SK-N-SH treated with all-trans-retinoic acid at 6 μM for 48 hours (cell line): ENCODE measurements at regions not wholly inside any gene's neighbourhood (a gene's known extent, or its start where the extent isn't known, plus 50 kb on each side); places are given as distances from the start of the nearest gene placed in this dataset.

ENCODE experiments used
- ATAC-seq: fragments of 200-7000 bp; cut with Tn5 transposase; 3 replicates; pipeline ENCODE4 v1.9.1; 2020; ENCODE audit warnings: mild to moderate bottlenecking, moderate library complexity
- ARNTL ChIP-seq: fragments of 450-650 bp; formaldehyde crosslinking; IDR thresholded peaks from 2 replicates; pipeline ENCODE4 v1.5.0; 2020; ENCODE audit warnings: low read depth, mild to moderate bottlenecking, moderate library complexity, borderline replicate concordance
- BACH2 ChIP-seq: fragments of 250-450 bp; sonication (Bioruptor Pico); IDR thresholded peaks from 2 replicates; pipeline ENCODE4 v1.9.0; 2021; ENCODE audit warnings: mild to moderate bottlenecking, borderline replicate concordance
- CREB5 ChIP-seq: fragments of 250-450 bp; sonication (Bioruptor Pico); IDR thresholded peaks from 2 replicates; pipeline ENCODE4 v1.5.1; 2020; ENCODE audit warnings: low read depth, mild to moderate bottlenecking, moderate library complexity
- ESRRG ChIP-seq: fragments of 250-450 bp; sonication (Bioruptor Pico); IDR thresholded peaks from 2 replicates; pipeline ENCODE4 v1.6.1; 2021; ENCODE audit warnings: mild to moderate bottlenecking
- GLIS3 ChIP-seq: fragments of 250-450 bp; sonication (Bioruptor Pico); IDR thresholded peaks from 2 replicates; pipeline ENCODE4 v1.5.0; 2020; ENCODE audit warnings: mild to moderate bottlenecking, moderate library complexity
- ISL1 ChIP-seq: fragments of 250-450 bp; sonication (Bioruptor Pico); IDR thresholded peaks from 2 replicates; pipeline ENCODE4 v2.1.2; 2022; ENCODE audit warnings: mild to moderate bottlenecking, moderate library complexity
- OSR1 ChIP-seq: fragments of 250-450 bp; sonication (Bioruptor Pico); IDR thresholded peaks from 2 replicates; pipeline ENCODE4 v1.8.0; 2022; ENCODE audit warnings: moderate library complexity, mild to moderate bottlenecking, inconsistent platforms
- PATZ1 ChIP-seq: fragments of 250-450 bp; sonication (Bioruptor Pico); IDR thresholded peaks from 2 replicates; pipeline ENCODE4 v1.8.0; 2020; ENCODE audit warnings: mild to moderate bottlenecking, moderate library complexity, borderline replicate concordance
- POU6F1 ChIP-seq: fragments of 250-450 bp; sonication (Bioruptor Pico); IDR thresholded peaks from 2 replicates; pipeline ENCODE4 v1.8.0; 2021; ENCODE audit warnings: low read depth, mild to moderate bottlenecking, moderate library complexity, borderline replicate concordance
- PPARA ChIP-seq: fragments of 250-450 bp; sonication (Bioruptor Pico); IDR thresholded peaks from 2 replicates; pipeline ENCODE4 v1.5.0; 2020; ENCODE audit warnings: mild to moderate bottlenecking, borderline replicate concordance
- RARB ChIP-seq: fragments of 250-450 bp; sonication (Bioruptor Pico); IDR thresholded peaks from 2 replicates; pipeline ENCODE4 v1.8.0; 2021; ENCODE audit warnings: mild to moderate bottlenecking, moderate library complexity
- SNAI2 ChIP-seq: fragments of 250-450 bp; sonication (Bioruptor Pico); IDR thresholded peaks from 2 replicates; pipeline ENCODE4 v1.5.0; 2020; ENCODE audit warnings: mild to moderate bottlenecking, moderate library complexity
- TCF4 ChIP-seq: fragments of 250-450 bp; sonication (Bioruptor Pico); IDR thresholded peaks from 2 replicates; pipeline ENCODE4 v1.8.0; 2021; ENCODE audit warnings: mild to moderate bottlenecking, moderate library complexity, borderline replicate concordance
- TOX ChIP-seq: fragments of 250-450 bp; sonication (Bioruptor Pico); IDR thresholded peaks from 2 replicates; pipeline ENCODE4 v1.8.0; 2021; ENCODE audit warnings: mild to moderate bottlenecking, moderate library complexity, borderline replicate concordance
- TSHZ2 ChIP-seq: fragments of 250-450 bp; sonication (Bioruptor Pico); IDR thresholded peaks from 2 replicates; pipeline ENCODE4 v1.5.0; 2020; ENCODE audit warnings: mild to moderate bottlenecking, moderate library complexity
- ZC3H10 ChIP-seq: fragments of 250-450 bp; sonication (Bioruptor Pico); IDR thresholded peaks from 2 replicates; pipeline ENCODE4 v1.5.1; 2021; ENCODE audit warnings: mild to moderate bottlenecking, moderate library complexity
- ZFP3 ChIP-seq: fragments of 250-450 bp; sonication (Bioruptor Pico); IDR thresholded peaks from 2 replicates; pipeline ENCODE4 v1.5.0; 2020; ENCODE audit warnings: mild to moderate bottlenecking, moderate library complexity
- ZFP30 ChIP-seq: fragments of 450-650 bp; formaldehyde crosslinking; IDR thresholded peaks from 2 replicates; pipeline ENCODE4 v1.5.0; 2022; ENCODE audit warnings: mild to moderate bottlenecking, moderate library complexity
- ZNF565 ChIP-seq: fragments of 450-650 bp; formaldehyde crosslinking; conservative IDR thresholded peaks from 2 replicates; pipeline ENCODE4 v1.5.0; 2020; ENCODE audit warnings: low read depth, mild to moderate bottlenecking, moderate library complexity
- ZNF70 ChIP-seq: fragments of 450-650 bp; formaldehyde crosslinking; IDR thresholded peaks from 2 replicates; pipeline ENCODE4 v1.5.0; 2020; ENCODE audit warnings: mild to moderate bottlenecking, moderate library complexity
- ZNF8 ChIP-seq: fragments of 450-650 bp; formaldehyde crosslinking; IDR thresholded peaks from 2 replicates; pipeline ENCODE4 v1.5.0; 2020; ENCODE audit warnings: mild to moderate bottlenecking, moderate library complexity

- no peak for ATAC-seq
- no peak for TF ChIP-seq ZFP3 (CRISPR knock-in tag)
- no peak for TF ChIP-seq ZC3H10
- no peak for TF ChIP-seq ZFP30
- no peak for TF ChIP-seq ZNF70 (CRISPR knock-in tag)
- no peak for TF ChIP-seq BACH2 (CRISPR knock-in tag)
Measured at GRCh38 chr16:63442246-63442645, 1406.0 kb upstream of the CDH8 start.

GRCh38 chr16:63426275-63426870 lies 1390.1 kb upstream of the CDH8 start:
- TF ChIP-seq ZNF70 (CRISPR knock-in tag) (no peak), GLIS3 (no peak)
- ATAC-seq, result no peak

GRCh38 chr16:63422715-63423114 lies 1386.5 kb upstream of the CDH8 start:
- ATAC-seq, result no peak
- TF ChIP-seq PATZ1 (CRISPR knock-in tag) (no peak), OSR1 (CRISPR knock-in tag) (no peak), ZNF8 (no peak), TCF4 (CRISPR knock-in tag) (no peak), ZNF70 (CRISPR knock-in tag) (no peak), GLIS3 (no peak), SNAI2 (no peak), ARNTL (CRISPR knock-in tag) (no peak), ZFP3 (CRISPR knock-in tag) (no peak), ESRRG (CRISPR knock-in tag) (no peak), BACH2 (CRISPR knock-in tag) (no peak), ZNF565 (no peak), ZFP30 (no peak)

- TF ChIP-seq BACH2 (CRISPR knock-in tag) (no peak), ISL1 (CRISPR knock-in tag) (no peak), ZFP3 (CRISPR knock-in tag) (no peak), ZFP30 (no peak), ZNF565 (no peak), TCF4 (CRISPR knock-in tag) (no peak), PPARA (no peak), PATZ1 (CRISPR knock-in tag) (no peak), ZNF8 (no peak), GLIS3 (no peak), ESRRG (CRISPR knock-in tag) (no peak), ZC3H10 (no peak), OSR1 (CRISPR knock-in tag) (no peak), CREB5 (CRISPR knock-in tag) (no peak), RARB (CRISPR knock-in tag) (no peak), TSHZ2 (CRISPR knock-in tag) (no peak)
- TF ChIP-seq, all 23 proteins: peak for 0
- ATAC-seq, result no peak
Measured at GRCh38 chr16:63416712-63417111, 1380.5 kb upstream of the CDH8 start.

- no peak for ATAC-seq
- TF ChIP-seq ISL1 (CRISPR knock-in tag) (no peak), ESRRG (CRISPR knock-in tag) (no peak), ZFP3 (CRISPR knock-in tag) (no peak), ZNF565 (no peak), ZNF8 (no peak), ZC3H10 (no peak), CREB5 (CRISPR knock-in tag) (no peak), OSR1 (CRISPR knock-in tag) (no peak), PPARA (no peak), TOX (CRISPR knock-in tag) (no peak), ZFP30 (no peak), POU6F1 (CRISPR knock-in tag) (no peak), ARNTL (CRISPR knock-in tag) (no peak), SNAI2 (no peak)
Measured at GRCh38 chr16:63415014-63415413, 1378.8 kb upstream of the CDH8 start.
